ENCODE measurements at regions not wholly inside any gene's neighbourhood (a gene's known extent, or its start where the extent isn't known, plus 50 kb on each side); places are given as distances from the start of the nearest gene placed in this dataset.

DNA sequence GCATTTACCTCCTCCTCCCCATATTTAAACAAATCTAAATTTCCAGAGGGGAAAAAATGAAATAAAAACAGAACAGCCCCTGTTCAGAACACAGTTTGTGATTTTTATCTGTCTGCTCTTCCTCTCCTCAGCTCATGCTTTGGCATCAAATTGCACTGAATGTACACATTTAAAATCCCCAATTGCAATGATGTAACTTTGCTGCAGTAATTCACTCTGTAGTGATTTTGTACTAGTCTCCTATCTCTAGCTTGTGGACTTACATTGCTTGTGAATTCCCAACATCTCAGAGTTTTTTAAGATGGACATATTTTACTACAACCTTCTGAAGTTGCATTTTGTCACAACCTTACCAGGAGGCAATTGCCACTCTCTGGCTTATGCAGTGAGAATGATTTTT, 81.6 kb upstream of the ROBO2 start:
- TF ChIP-seq, protein P1, sequence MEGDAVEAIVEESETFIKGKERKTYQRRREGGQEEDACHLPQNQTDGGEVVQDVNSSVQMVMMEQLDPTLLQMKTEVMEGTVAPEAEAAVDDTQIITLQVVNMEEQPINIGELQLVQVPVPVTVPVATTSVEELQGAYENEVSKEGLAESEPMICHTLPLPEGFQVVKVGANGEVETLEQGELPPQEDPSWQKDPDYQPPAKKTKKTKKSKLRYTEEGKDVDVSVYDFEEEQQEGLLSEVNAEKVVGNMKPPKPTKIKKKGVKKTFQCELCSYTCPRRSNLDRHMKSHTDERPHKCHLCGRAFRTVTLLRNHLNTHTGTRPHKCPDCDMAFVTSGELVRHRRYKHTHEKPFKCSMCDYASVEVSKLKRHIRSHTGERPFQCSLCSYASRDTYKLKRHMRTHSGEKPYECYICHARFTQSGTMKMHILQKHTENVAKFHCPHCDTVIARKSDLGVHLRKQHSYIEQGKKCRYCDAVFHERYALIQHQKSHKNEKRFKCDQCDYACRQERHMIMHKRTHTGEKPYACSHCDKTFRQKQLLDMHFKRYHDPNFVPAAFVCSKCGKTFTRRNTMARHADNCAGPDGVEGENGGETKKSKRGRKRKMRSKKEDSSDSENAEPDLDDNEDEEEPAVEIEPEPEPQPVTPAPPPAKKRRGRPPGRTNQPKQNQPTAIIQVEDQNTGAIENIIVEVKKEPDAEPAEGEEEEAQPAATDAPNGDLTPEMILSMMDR (IDR thresholded peaks at IDR 0.05; ENCODE audit: insufficient read depth, low read depth, low read length), result no peak
- H3K4me3 ChIP-seq (ENCODE audit: low read depth, low read length), result no peak overlapping the region
- no peak for DNase-seq (ENCODE audit: low read depth)

DNA sequence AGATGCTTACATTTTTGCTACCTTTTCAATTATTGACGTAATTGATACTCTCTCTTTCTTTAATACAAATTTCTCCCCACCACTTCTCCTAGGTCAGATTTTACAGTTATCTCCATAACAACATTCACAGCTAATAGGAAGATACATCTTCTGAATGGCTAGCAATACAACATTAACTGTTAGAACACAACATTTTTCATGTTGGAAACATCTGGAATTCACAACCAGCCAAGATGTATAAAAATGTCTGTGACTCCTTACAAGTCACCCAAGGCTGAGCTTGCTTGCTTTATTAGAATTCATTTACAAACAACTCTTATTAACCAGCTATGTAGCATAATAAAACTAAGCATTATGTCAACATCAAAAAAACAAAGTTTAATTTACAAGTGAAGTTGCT, 81.0 kb upstream of the ROBO2 start:
- DNase-seq (ENCODE audit: low read depth), result no peak
- TF ChIP-seq, protein P1 (IDR thresholded peaks at IDR 0.05; ENCODE audit: insufficient read depth, low read depth, low read length), result no peak

DNA sequence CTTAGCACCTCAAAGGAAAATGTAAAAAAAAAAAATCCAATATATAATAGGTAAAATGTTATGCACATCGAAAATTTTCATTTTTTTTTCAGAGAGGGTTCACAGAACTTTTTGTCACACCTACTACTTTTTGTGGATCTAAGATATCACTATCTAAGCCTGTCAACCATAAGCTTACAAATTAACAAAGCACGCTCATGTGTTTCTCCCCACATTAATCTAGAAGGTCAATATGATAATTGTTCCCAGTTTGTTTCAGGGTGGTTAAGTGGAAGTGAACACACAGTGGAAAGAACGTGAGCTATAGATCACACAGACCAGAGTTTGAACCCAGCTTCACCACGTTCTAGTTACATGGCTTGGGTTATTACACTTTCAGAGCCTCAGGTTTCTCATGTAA, 78.6 kb upstream of the ROBO2 start:
- TF ChIP-seq, protein P1 (IDR thresholded peaks at IDR 0.05; ENCODE audit: insufficient read depth, low read depth, low read length), result no peak
- H3K4me3 ChIP-seq (ENCODE audit: low read depth, low read length), result no peak overlapping the region

More for the DNA sequence above, 81.0 kb upstream of the ROBO2 start:
- H3K4me3 ChIP-seq (ENCODE audit: low read depth, low read length), result no peak overlapping the region

DNA sequence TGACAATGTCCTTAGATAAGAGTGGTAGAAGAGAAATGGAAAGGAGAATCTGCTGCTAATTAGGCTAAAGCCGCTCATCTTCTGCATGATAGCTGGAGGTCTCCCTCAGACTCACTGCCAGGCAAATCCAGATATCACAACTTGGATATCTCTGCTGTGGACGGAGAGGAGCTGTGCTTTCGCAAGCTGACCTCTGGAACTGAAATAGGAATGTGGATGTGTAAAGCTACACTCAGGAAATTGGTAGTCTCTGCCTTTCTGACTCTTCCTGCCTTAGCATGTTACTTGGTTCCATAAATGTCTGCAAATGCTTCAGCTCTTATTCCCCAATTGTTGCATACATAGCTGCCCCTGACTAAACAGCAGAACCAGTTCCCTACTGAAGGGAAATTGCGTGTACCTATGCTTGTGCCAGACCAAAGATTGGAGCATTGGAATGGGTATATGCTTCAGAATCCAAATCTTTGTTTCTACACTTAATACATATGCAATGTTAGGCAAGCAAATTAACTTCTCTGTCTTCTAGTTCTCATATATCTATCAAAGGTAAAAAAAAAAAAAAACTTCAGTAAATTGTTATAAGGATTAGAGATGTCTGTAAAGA, 74.7 kb upstream of the ROBO2 start:
- H3K4me3 ChIP-seq (ENCODE audit: low read depth, low read length), result no peak overlapping the region
- DNase-seq (ENCODE audit: low read depth), result no peak
- TF ChIP-seq, protein P1 (IDR thresholded peaks at IDR 0.05; ENCODE audit: insufficient read depth, low read depth, low read length), result no peak

More for the DNA sequence above, 78.6 kb upstream of the ROBO2 start:
- DNase-seq (ENCODE audit: low read depth), result no peak

DNA sequence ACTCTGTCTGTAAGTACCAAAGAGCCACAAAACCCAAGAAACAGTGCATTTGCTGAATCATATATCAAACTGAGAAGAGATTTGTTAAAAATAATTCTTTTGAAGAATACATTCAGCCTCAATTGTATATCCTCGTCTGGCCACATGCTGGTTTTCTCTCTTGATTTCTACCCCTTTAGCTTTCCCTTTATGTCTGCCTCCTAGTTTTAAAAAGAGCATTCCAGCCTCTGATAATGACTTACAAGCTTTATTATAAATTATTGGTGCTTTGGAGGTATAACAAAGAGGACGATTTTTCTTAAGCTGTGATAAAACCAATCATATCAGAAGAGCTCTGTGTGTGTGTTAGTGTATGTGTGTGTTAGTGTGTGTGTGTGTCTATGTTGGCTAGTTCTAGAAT, 70.4 kb upstream of the ROBO2 start:
- H3K4me3 ChIP-seq (ENCODE audit: low read depth, low read length), result no peak overlapping the region
- DNase-seq (ENCODE audit: low read depth), result no peak
- TF ChIP-seq, protein P1 (IDR thresholded peaks at IDR 0.05; ENCODE audit: insufficient read depth, low read depth, low read length), result no peak

DNA sequence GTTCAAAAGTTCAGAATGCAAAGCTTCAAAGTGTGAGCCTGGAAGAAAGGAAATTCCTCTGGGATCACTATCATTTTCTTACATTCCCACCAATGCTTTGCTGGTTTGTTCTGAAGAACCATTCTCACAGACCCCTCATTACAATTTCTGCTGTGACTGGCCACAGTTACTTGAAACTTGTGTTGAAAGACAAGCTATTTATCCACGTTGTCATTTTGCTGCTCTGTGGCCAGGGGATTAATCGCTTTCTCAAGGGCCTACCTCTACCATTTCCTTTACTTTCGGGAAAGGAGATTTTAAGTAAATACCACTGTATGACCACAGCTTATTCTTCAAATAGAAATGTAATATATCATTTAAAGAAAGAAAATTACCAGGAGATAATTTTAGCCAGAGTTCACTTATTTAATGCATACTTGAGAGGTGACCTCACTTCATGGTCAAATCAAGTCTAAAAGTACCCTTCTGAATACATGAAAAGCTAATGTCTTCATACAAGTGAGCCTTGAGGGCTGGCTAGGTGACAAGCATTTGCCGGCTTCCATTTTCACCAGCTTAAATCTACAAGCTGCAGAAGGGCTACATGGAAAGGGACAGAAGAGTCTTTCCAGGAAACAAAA, 69.8 kb upstream of the ROBO2 start:
- no peak for DNase-seq (ENCODE audit: low read depth)
- H3K4me3 ChIP-seq (ENCODE audit: low read depth, low read length), result no peak overlapping the region
- TF ChIP-seq, protein P1 (IDR thresholded peaks at IDR 0.05; ENCODE audit: insufficient read depth, low read depth, low read length), result no peak

Measured in fibroblast of villous mesenchyme (primary cell).